ENCODE measurements at regions not wholly inside any gene's neighbourhood (a gene's known extent, or its start where the extent isn't known, plus 50 kb on each side); places are given as distances from the start of the nearest gene placed in this dataset.
"Not testable (repeated sequence)": the region's sequence is repeated elsewhere in the genome, so short reads cannot be mapped to it uniquely, and the experiment has no call there.

DNA sequence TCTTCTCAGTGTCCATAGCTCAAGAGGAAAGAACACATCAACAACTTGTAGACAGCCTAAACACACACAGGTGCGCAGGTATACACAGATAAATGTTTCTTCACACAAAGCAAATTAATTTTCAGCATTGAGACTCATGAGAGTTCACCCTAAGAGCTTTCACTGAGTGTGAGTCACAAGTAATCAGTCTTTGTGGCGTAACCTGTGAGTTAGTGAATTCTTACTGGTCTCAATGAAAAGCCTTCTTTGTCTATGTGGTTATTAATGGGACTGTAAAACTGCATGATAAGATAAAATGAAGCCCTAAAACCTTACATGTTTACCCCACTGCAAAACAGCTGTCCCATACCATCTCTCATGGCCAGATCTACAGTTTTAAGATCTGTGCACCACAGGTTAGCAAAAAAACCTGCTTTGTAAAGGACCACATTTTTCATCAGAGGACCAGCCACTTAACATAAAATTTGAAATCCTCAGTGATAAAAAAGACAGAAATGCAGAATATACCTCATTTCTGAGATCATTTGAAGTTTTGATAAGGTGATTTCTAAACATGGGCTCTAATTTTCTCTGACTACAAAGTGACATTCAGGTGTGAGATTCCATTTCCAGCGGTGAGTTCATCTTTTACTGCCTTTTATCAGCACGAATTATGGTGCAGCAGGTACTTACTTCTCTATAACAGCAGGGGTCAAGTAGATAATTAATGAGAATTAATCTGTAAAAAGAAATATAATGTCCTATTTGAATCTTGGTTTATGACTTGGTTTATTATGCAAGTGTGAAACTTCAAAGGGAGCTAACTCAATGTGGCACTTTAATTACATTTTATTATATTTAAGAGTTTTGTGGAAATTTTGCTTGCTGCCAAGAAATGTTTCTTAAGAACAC is 335.7 kb upstream of the PIK3R1 start:
- Histone ChIP-seq H3K36me3 (ENCODE audit: control insufficient read depth, insufficient read depth, low read length) (no peaks in the 10 kb centered on the region), H3K27ac (ENCODE audit: low read depth, low read length) (no peak overlapping the region), H3K27me3 (ENCODE audit: control insufficient read depth, insufficient read depth, low read length) (no peaks in the 10 kb centered on the region), H3K4me1 (ENCODE audit: control insufficient read depth, insufficient read depth, low read length) (no peaks in the 10 kb centered on the region), H3K9ac (ENCODE audit: low read depth, low read length) (no peak overlapping the region), H3K9me3 (ENCODE audit: control insufficient read depth, insufficient read depth, low read length) (no peaks in the 10 kb centered on the region), H3K4me3 (ENCODE audit: low read depth, low read length) (no peak overlapping the region)

DNA sequence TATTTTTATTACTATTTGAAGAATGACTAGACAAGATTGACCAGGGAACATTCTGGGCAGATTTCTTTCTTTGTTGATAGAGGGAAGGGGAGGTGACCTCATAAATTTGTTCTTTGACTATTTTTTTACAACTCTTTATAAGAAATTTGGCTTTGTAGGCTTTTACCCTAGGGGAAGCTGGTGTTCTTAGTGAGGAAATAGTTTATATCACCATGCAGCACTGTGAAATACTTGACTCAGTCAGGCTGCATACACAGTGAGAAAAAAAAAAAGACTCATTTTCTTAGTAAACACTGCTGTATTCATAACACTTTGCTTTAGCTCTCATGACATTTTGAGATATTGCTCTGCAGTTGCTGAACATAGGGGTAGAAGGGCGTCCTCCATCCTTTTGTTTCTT is 336.6 kb upstream of the PIK3R1 start:
- no peaks in the 10 kb centered on the region for H3K36me3 ChIP-seq (ENCODE audit: control insufficient read depth, insufficient read depth, low read length)
- no peak overlapping the region for H3K9ac ChIP-seq (ENCODE audit: low read depth, low read length)
- H3K27me3 ChIP-seq (ENCODE audit: control insufficient read depth, insufficient read depth, low read length), result no peaks in the 10 kb centered on the region
- no peaks in the 10 kb centered on the region for H3K4me1 ChIP-seq (ENCODE audit: control insufficient read depth, insufficient read depth, low read length)
- H3K9me3 ChIP-seq (ENCODE audit: control insufficient read depth, insufficient read depth, low read length), result no peaks in the 10 kb centered on the region
- H3K4me3 ChIP-seq (ENCODE audit: low read depth, low read length), result no peak overlapping the region
- no peak overlapping the region for H3K27ac ChIP-seq (ENCODE audit: low read depth, low read length)

GRCh38 chr5:67876371-67876770 is 339.2 kb upstream of the PIK3R1 start:
- H3K27me3 ChIP-seq (ENCODE audit: control insufficient read depth, insufficient read depth, low read length), result no peaks in the 10 kb centered on the region
- no peaks in the 10 kb centered on the region for H3K4me1 ChIP-seq (ENCODE audit: control insufficient read depth, insufficient read depth, low read length)
- H3K4me3 ChIP-seq (ENCODE audit: low read depth, low read length), result no peak overlapping the region
- no peak overlapping the region for H3K27ac ChIP-seq (ENCODE audit: low read depth, low read length)
- no peaks in the 10 kb centered on the region for H3K36me3 ChIP-seq (ENCODE audit: control insufficient read depth, insufficient read depth, low read length)
- H3K9ac ChIP-seq (ENCODE audit: low read depth, low read length), result no peak overlapping the region
- H3K9me3 ChIP-seq (ENCODE audit: control insufficient read depth, insufficient read depth, low read length), result no peaks in the 10 kb centered on the region

DNA sequence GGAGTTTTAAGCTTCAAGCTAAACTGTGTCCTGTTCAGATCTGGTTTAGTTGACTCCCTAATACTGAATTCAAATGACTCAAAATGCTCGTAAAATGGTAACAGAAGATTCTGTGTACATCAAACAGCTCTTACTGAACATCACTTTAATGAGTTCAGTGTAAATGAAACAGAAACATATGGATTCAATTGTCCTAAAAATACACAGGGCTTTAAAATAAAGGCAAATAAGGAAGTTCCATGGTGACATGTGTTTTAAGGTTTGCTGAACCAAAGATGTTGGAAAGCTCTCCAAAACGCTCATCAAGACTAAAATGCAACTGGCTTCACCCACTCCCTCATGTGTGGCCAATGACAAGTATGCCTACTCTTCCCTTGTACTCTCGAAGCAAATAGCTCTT is 340.0 kb upstream of the PIK3R1 start:
- 0 out of 2 replicates have a peak, but pooled peaks cover 2% of the 10 kb centered on the region for H3K4me1 ChIP-seq (ENCODE audit: control insufficient read depth, insufficient read depth, low read length)
- no peaks in the 10 kb centered on the region for H3K27me3 ChIP-seq (ENCODE audit: control insufficient read depth, insufficient read depth, low read length)
- no peaks in the 10 kb centered on the region for H3K9me3 ChIP-seq (ENCODE audit: control insufficient read depth, insufficient read depth, low read length)
- H3K36me3 ChIP-seq (ENCODE audit: control insufficient read depth, insufficient read depth, low read length), result no peaks in the 10 kb centered on the region
- no peak overlapping the region for H3K9ac ChIP-seq (ENCODE audit: low read depth, low read length)
- no peak overlapping the region for H3K4me3 ChIP-seq (ENCODE audit: low read depth, low read length)
- H3K27ac ChIP-seq (ENCODE audit: low read depth, low read length), result no peak overlapping the region

- Histone ChIP-seq H3K9ac (ENCODE audit: low read depth, low read length) (no peak overlapping the region), H3K4me3 (ENCODE audit: low read depth, low read length) (no peak overlapping the region), H3K36me3 (ENCODE audit: control insufficient read depth, insufficient read depth, low read length) (no peaks in the 10 kb centered on the region), H3K4me1 (ENCODE audit: control insufficient read depth, insufficient read depth, low read length) (0 out of 2 replicates have a peak, but pooled peaks cover 3% of the 10 kb centered on the region), H3K27ac (ENCODE audit: low read depth, low read length) (no peak overlapping the region), H3K9me3 (ENCODE audit: control insufficient read depth, insufficient read depth, low read length) (no peaks in the 10 kb centered on the region), H3K27me3 (ENCODE audit: control insufficient read depth, insufficient read depth, low read length) (no peaks in the 10 kb centered on the region)
These were observed 341.6 kb upstream of the PIK3R1 start for GRCh38 chr5:67873935-67874334.

GRCh38 chr5:67870662-67871061 is 344.9 kb upstream of the PIK3R1 start:
- no peaks in the 10 kb centered on the region for H3K36me3 ChIP-seq (ENCODE audit: control insufficient read depth, insufficient read depth, low read length)
- no peaks in the 10 kb centered on the region for H3K27me3 ChIP-seq (ENCODE audit: control insufficient read depth, insufficient read depth, low read length)
- H3K4me1 ChIP-seq (ENCODE audit: control insufficient read depth, insufficient read depth, low read length), result 0 out of 2 replicates have a peak, but pooled peaks cover 3% of the 10 kb centered on the region
- no peak overlapping the region for H3K9ac ChIP-seq (ENCODE audit: low read depth, low read length)
- H3K4me3 ChIP-seq (ENCODE audit: low read depth, low read length), result no peak overlapping the region
- no peak overlapping the region for H3K27ac ChIP-seq (ENCODE audit: low read depth, low read length)
- no peaks in the 10 kb centered on the region for H3K9me3 ChIP-seq (ENCODE audit: control insufficient read depth, insufficient read depth, low read length)

GRCh38 chr5:67864335-67864734 is 351.2 kb upstream of the PIK3R1 start:
- not testable (repeated sequence) for H3K27ac ChIP-seq (ENCODE audit: low read depth, low read length); H3K9me3 ChIP-seq (ENCODE audit: control insufficient read depth, insufficient read depth, low read length); H3K36me3 ChIP-seq (ENCODE audit: control insufficient read depth, insufficient read depth, low read length); H3K4me3 ChIP-seq (ENCODE audit: low read depth, low read length); H3K4me1 ChIP-seq (ENCODE audit: control insufficient read depth, insufficient read depth, low read length); H3K27me3 ChIP-seq (ENCODE audit: control insufficient read depth, insufficient read depth, low read length); H3K9ac ChIP-seq (ENCODE audit: low read depth, low read length)

DNA sequence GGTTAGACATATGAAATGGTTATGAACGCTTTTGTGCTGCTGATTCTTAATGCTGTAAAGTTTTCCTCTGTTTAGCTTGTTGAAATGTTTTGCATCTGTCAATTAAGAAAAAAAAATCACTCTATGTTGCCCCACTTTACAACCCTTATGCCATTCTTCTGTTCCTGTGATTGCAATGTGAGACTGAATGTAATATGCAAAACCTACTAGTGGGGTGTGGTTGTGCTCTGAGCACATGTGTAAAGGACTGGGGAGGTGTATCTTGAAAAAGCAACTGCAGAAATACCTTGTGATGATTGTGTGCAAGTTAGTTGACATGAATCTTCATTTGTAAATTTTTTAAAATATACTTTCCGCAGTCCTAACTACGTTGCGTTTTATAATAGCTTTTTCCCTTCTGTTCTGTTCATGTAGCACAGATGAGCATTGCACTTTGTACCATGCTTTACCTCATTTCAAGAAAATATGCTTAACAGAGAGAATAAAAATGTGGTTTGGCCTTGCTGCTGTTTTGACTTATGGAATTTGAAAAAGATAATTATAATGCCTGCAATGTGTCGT is 357.0 kb upstream of the PIK3R1 start:
- no peaks in the 10 kb centered on the region for H3K27me3 ChIP-seq (ENCODE audit: control insufficient read depth, insufficient read depth, low read length)
- H3K9me3 ChIP-seq (ENCODE audit: control insufficient read depth, insufficient read depth, low read length), result no peaks in the 10 kb centered on the region
- H3K4me1 ChIP-seq (ENCODE audit: control insufficient read depth, insufficient read depth, low read length), result no peaks in the 10 kb centered on the region
- no peak overlapping the region for H3K9ac ChIP-seq (ENCODE audit: low read depth, low read length)
- no peak overlapping the region for H3K4me3 ChIP-seq (ENCODE audit: low read depth, low read length)
- H3K36me3 ChIP-seq (ENCODE audit: control insufficient read depth, insufficient read depth, low read length), result no peaks in the 10 kb centered on the region
- no peak overlapping the region for H3K27ac ChIP-seq (ENCODE audit: low read depth, low read length)

DNA sequence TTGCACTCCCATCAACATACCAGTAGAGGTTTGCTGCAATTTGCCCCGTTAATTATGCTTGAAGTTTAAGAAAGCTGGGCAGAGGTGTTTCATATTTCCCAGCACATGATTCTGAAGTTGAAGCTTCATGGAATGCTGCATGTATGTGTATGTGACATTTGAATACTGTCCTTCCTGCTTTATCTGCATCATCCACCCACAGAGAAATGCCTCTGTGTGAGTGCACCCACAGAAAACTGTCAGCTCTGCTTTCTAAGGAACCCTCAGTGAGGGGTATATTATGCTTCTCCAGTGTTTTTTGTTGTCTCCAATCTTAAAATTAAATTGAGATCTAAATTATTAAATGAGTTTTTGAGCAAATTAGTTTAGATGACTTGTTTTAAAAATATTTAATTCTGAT is 358.1 kb upstream of the PIK3R1 start:
- no peaks in the 10 kb centered on the region for H3K4me1 ChIP-seq (ENCODE audit: control insufficient read depth, insufficient read depth, low read length)
- H3K36me3 ChIP-seq (ENCODE audit: control insufficient read depth, insufficient read depth, low read length), result no peaks in the 10 kb centered on the region
- no peak overlapping the region for H3K9ac ChIP-seq (ENCODE audit: low read depth, low read length)
- no peaks in the 10 kb centered on the region for H3K27me3 ChIP-seq (ENCODE audit: control insufficient read depth, insufficient read depth, low read length)
- H3K4me3 ChIP-seq (ENCODE audit: low read depth, low read length), result no peak overlapping the region
- H3K27ac ChIP-seq (ENCODE audit: low read depth, low read length), result no peak overlapping the region
- H3K9me3 ChIP-seq (ENCODE audit: control insufficient read depth, insufficient read depth, low read length), result no peaks in the 10 kb centered on the region

DNA sequence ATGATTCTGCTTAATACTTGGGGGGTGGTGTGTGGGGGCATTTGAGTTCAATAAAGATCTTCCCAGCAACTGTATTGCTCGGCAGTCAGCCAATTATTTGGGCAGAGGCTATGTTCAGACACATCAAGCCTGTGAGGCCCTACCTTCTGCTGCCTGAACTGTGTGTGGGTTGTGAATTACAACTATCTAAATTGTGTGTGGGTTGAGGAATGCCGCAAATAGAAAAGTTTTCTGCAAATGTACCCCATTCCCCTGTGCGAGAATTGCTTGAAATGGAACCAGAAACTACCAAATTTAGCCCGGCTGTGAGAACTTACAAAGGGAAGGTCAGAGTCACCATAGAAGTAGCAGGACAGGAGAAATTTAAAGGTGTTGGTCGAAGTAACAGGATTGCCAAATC is 360.0 kb upstream of the PIK3R1 start:
- Histone ChIP-seq H3K36me3 (ENCODE audit: control insufficient read depth, insufficient read depth, low read length) (no peaks in the 10 kb centered on the region), H3K4me3 (ENCODE audit: low read depth, low read length) (no peak overlapping the region), H3K9ac (ENCODE audit: low read depth, low read length) (no peak overlapping the region)

GRCh38 chr5:67850906-67851305 is 364.6 kb upstream of the PIK3R1 start:
- H3K4me1 ChIP-seq (ENCODE audit: control insufficient read depth, insufficient read depth, low read length); H3K27me3 ChIP-seq (ENCODE audit: control insufficient read depth, insufficient read depth, low read length); H3K36me3 ChIP-seq (ENCODE audit: control insufficient read depth, insufficient read depth, low read length); H3K4me3 ChIP-seq (ENCODE audit: low read depth, low read length); H3K27ac ChIP-seq (ENCODE audit: low read depth, low read length); H3K9me3 ChIP-seq (ENCODE audit: control insufficient read depth, insufficient read depth, low read length); H3K9ac ChIP-seq (ENCODE audit: low read depth, low read length): not testable (repeated sequence)

More for the DNA sequence above, 360.0 kb upstream of the PIK3R1 start:
- H3K27ac ChIP-seq (ENCODE audit: low read depth, low read length), result no peak overlapping the region
- H3K4me1 ChIP-seq (ENCODE audit: control insufficient read depth, insufficient read depth, low read length), result no peaks in the 10 kb centered on the region
- no peaks in the 10 kb centered on the region for H3K9me3 ChIP-seq (ENCODE audit: control insufficient read depth, insufficient read depth, low read length)
- H3K27me3 ChIP-seq (ENCODE audit: control insufficient read depth, insufficient read depth, low read length), result no peaks in the 10 kb centered on the region

Measured in HUES48 (cell line).